ENCODE measurements at regions not wholly inside any gene's neighbourhood (a gene's known extent, or its start where the extent isn't known, plus 50 kb on each side); places are given as distances from the start of the nearest gene placed in this dataset.

- no peak for DNase-seq (ENCODE audit: extremely low spot score in 2 of 2)
- no peak for TF ChIP-seq CTCF (IDR thresholded peaks at IDR 0.05)
- no peak for TF ChIP-seq POLR2AphosphoS5 (IDR thresholded peaks at IDR 0.05; ENCODE audit: insufficient read depth in 1 of 2, low read depth in 1 of 2)
- no peak for TF ChIP-seq POLR2A (IDR thresholded peaks at IDR 0.05)
- Histone ChIP-seq H3K4me3 (no peak overlapping the region), H3K27me3 (no peaks in the 10 kb centered on the region), H3K36me3 (no peaks in the 10 kb centered on the region), H3K27ac (no peak overlapping the region), H3K9me3 (no peaks in the 10 kb centered on the region), H3K4me1 (peaks cover 14% of the 10 kb centered on the region)
- intact Hi-C loops (cut with DNase I) = no loop called here
These were observed 172.0 kb upstream of the NTM start for GRCh38 chr11:131198161-131199014.

- Histone ChIP-seq H3K27me3 (no peaks in the 10 kb centered on the region), H3K4me3 (no peak overlapping the region), H3K9me3 (no peaks in the 10 kb centered on the region), H3K4me1 (peaks cover 14% of the 10 kb centered on the region), H3K36me3 (no peaks in the 10 kb centered on the region), H3K27ac (no peak overlapping the region)
- intact Hi-C loops (cut with DNase I) = no loop called here
- no peak for DNase-seq (ENCODE audit: extremely low spot score in 2 of 2)
- TF ChIP-seq POLR2AphosphoS5 (IDR thresholded peaks at IDR 0.05; ENCODE audit: insufficient read depth in 1 of 2, low read depth in 1 of 2) = no peak
- TF ChIP-seq POLR2A (IDR thresholded peaks at IDR 0.05) = no peak
These were observed 171.5 kb upstream of the NTM start for GRCh38 chr11:131199015-131199280.

GRCh38 chr11:131201674-131202073 is 168.7 kb upstream of the NTM start:
- no peak overlapping the region for H3K4me3 ChIP-seq
- H3K9me3 ChIP-seq = no peaks in the 10 kb centered on the region
- intact Hi-C loops (cut with DNase I) = no loop called here
- H3K4me1 ChIP-seq = no peaks in the 10 kb centered on the region
- no peak for DNase-seq (ENCODE audit: extremely low spot score in 2 of 2)
- H3K36me3 ChIP-seq = no peaks in the 10 kb centered on the region
- TF ChIP-seq POLR2A (IDR thresholded peaks at IDR 0.05) (no peak), POLR2AphosphoS5 (IDR thresholded peaks at IDR 0.05; ENCODE audit: insufficient read depth in 1 of 2, low read depth in 1 of 2) (no peak), CTCF (IDR thresholded peaks at IDR 0.05) (no peak)
- no peaks in the 10 kb centered on the region for H3K27me3 ChIP-seq
- no peak overlapping the region for H3K27ac ChIP-seq

- no peaks in the 10 kb centered on the region for H3K4me1 ChIP-seq
- H3K9me3 ChIP-seq = no peaks in the 10 kb centered on the region
- TF ChIP-seq CTCF (IDR thresholded peaks at IDR 0.05) (no peak), POLR2A (IDR thresholded peaks at IDR 0.05) (no peak), POLR2AphosphoS5 (IDR thresholded peaks at IDR 0.05; ENCODE audit: insufficient read depth in 1 of 2, low read depth in 1 of 2) (no peak)
- H3K36me3 ChIP-seq = no peaks in the 10 kb centered on the region
- H3K27ac ChIP-seq = no peak overlapping the region
- intact Hi-C loops (cut with DNase I) = no loop called here
- DNase-seq (ENCODE audit: extremely low spot score in 2 of 2) = no peak
- no peaks in the 10 kb centered on the region for H3K27me3 ChIP-seq
- no peak overlapping the region for H3K4me3 ChIP-seq
These were observed 167.4 kb upstream of the NTM start for GRCh38 chr11:131203040-131203439.

- H3K9me3 ChIP-seq = no peaks in the 10 kb centered on the region
- intact Hi-C loops (cut with DNase I) = no loop called here
- no peaks in the 10 kb centered on the region for H3K4me1 ChIP-seq
- no peak overlapping the region for H3K27ac ChIP-seq
- TF ChIP-seq CTCF (IDR thresholded peaks at IDR 0.05) = no peak
- TF ChIP-seq POLR2AphosphoS5 (IDR thresholded peaks at IDR 0.05; ENCODE audit: insufficient read depth in 1 of 2, low read depth in 1 of 2) = no peak
- TF ChIP-seq POLR2A (IDR thresholded peaks at IDR 0.05) = no peak
- H3K36me3 ChIP-seq = no peaks in the 10 kb centered on the region
- H3K27me3 ChIP-seq = no peaks in the 10 kb centered on the region
- DNase-seq (ENCODE audit: extremely low spot score in 2 of 2) = no peak
- no peak overlapping the region for H3K4me3 ChIP-seq
These were observed 166.1 kb upstream of the NTM start for GRCh38 chr11:131204282-131204681.
